ENCODE measurements at regions not wholly inside any gene's neighbourhood (a gene's known extent, or its start where the extent isn't known, plus 50 kb on each side); places are given as distances from the start of the nearest gene placed in this dataset.

DNA sequence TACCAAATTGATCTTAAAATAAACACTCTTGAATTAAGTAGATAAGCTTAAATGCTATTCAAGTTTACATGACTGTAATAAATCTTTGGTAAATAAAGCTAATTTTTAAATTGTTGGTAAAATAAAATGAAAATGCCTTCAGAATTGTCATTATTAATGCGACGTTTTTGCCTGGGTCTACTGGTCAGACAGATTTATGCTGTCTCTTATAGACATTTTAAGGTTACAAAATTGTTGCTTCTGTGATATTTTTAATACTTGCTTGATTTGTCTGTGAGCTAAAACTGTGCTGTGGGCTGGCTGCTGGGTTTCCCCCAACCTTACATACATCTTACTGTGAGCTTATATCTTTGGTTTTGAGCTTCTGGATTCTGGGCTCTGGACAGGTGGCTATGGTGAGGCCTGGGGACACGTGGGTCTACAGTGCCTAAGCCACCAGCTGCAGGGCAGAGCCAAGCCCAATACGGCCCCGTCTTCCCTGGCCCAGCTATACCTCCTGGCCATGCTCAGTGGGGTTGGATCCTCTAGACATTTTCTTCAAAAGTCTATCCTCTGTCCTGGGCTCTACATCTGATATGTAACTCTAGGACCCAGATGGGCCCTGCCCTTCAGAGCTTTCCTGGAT is 81.4 kb downstream of the ETS2 start:
- Mint-ChIP-seq H3K4me3 (ENCODE audit: unreplicated experiment) (no peak overlapping the region), H3K27me3 (ENCODE audit: unreplicated experiment) (no peaks in the 10 kb centered on the region), H3K27ac (ENCODE audit: unreplicated experiment) (no peak overlapping the region), H3K36me3 (ENCODE audit: low read depth, unreplicated experiment) (no peaks in the 10 kb centered on the region), H3K4me1 (ENCODE audit: unreplicated experiment) (no peaks in the 10 kb centered on the region), H3K9me3 (ENCODE audit: unreplicated experiment) (no peaks in the 10 kb centered on the region)
- no peak for DNase-seq (ENCODE audit: low spot score)
- TF ChIP-seq, protein P1, sequence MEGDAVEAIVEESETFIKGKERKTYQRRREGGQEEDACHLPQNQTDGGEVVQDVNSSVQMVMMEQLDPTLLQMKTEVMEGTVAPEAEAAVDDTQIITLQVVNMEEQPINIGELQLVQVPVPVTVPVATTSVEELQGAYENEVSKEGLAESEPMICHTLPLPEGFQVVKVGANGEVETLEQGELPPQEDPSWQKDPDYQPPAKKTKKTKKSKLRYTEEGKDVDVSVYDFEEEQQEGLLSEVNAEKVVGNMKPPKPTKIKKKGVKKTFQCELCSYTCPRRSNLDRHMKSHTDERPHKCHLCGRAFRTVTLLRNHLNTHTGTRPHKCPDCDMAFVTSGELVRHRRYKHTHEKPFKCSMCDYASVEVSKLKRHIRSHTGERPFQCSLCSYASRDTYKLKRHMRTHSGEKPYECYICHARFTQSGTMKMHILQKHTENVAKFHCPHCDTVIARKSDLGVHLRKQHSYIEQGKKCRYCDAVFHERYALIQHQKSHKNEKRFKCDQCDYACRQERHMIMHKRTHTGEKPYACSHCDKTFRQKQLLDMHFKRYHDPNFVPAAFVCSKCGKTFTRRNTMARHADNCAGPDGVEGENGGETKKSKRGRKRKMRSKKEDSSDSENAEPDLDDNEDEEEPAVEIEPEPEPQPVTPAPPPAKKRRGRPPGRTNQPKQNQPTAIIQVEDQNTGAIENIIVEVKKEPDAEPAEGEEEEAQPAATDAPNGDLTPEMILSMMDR (IDR thresholded peaks at IDR 0.05; ENCODE audit: unreplicated experiment): no peak

DNA sequence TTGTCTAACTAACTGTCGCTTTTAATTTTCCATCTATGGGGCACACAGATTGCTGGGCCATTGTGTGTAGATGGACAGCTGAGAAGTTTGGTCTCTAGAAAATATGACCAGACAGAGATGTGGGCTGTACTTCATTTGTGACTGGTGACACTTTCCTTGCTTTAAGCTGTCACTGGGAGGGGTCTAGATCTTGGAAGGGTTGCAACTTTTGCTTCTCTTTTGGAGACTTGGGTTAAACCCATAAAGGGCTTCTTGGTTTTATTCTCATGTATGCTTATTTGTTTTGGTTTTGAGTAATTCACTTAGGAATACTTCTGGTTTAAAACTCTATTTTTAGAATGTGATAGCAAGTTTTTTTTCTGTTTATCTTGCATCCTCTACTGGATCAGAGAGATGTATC is 80.2 kb downstream of the ETS2 start:
- Mint-ChIP-seq H3K9me3 (ENCODE audit: unreplicated experiment) (no peaks in the 10 kb centered on the region), H3K4me1 (ENCODE audit: unreplicated experiment) (no peaks in the 10 kb centered on the region), H3K27ac (ENCODE audit: unreplicated experiment) (no peak overlapping the region), H3K36me3 (ENCODE audit: low read depth, unreplicated experiment) (no peaks in the 10 kb centered on the region), H3K4me3 (ENCODE audit: unreplicated experiment) (no peak overlapping the region), H3K27me3 (ENCODE audit: unreplicated experiment) (no peaks in the 10 kb centered on the region)
- TF ChIP-seq, protein P1 (IDR thresholded peaks at IDR 0.05; ENCODE audit: unreplicated experiment): no peak
- DNase-seq (ENCODE audit: low spot score): no peak

DNA sequence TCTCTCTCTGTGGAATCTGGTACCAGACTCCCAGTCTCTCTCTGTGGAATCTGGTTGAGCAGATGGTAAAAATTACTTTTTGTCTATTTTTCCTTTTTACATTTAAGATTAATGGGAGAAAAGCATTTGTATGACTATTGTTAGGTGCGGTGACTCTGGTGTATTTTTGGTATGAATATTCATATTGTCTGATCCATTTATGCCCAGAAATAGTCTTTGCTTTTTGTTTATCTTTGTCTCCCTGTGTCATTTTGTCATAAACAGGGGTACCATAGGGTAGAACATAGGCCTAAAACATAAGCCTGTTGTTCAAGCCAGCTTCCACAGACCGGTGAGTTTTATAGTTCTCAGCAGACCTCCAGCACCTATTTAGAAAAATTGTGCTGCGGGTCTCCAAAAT is 78.7 kb downstream of the ETS2 start:
- no peak for DNase-seq (ENCODE audit: low spot score)
- no peaks in the 10 kb centered on the region for H3K4me1 Mint-ChIP-seq (ENCODE audit: unreplicated experiment)
- TF ChIP-seq, protein P1 (IDR thresholded peaks at IDR 0.05; ENCODE audit: unreplicated experiment): no peak
- no peaks in the 10 kb centered on the region for H3K36me3 Mint-ChIP-seq (ENCODE audit: low read depth, unreplicated experiment)
- H3K27ac Mint-ChIP-seq (ENCODE audit: unreplicated experiment): no peak overlapping the region
- H3K4me3 Mint-ChIP-seq (ENCODE audit: unreplicated experiment): no peak overlapping the region
- H3K27me3 Mint-ChIP-seq (ENCODE audit: unreplicated experiment): no peaks in the 10 kb centered on the region
- no peaks in the 10 kb centered on the region for H3K9me3 Mint-ChIP-seq (ENCODE audit: unreplicated experiment)

DNA sequence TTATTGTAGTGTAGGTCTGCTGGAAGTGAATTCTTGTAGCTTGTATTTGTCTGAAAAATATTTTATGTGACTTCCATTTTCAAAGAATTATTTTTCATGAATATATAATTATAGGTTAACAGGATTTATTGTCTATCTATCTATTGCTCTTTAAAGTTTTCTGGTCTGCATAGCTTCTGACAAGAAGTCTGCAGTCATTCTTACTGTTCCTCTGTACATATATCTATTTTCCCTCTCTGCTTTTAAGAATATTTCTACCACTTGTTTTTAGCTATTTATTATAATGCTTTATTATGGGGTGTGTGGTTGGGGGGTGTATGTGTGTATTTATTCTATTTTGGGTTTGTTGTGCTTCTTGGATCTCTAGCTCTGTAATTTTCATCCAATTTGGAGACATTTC is 77.4 kb downstream of the ETS2 start:
- Mint-ChIP-seq H3K4me1 (ENCODE audit: unreplicated experiment) (no peaks in the 10 kb centered on the region), H3K27me3 (ENCODE audit: unreplicated experiment) (no peaks in the 10 kb centered on the region), H3K9me3 (ENCODE audit: unreplicated experiment) (no peaks in the 10 kb centered on the region), H3K36me3 (ENCODE audit: low read depth, unreplicated experiment) (no peaks in the 10 kb centered on the region), H3K27ac (ENCODE audit: unreplicated experiment) (no peak overlapping the region), H3K4me3 (ENCODE audit: unreplicated experiment) (no peak overlapping the region)
- TF ChIP-seq, protein P1 (IDR thresholded peaks at IDR 0.05; ENCODE audit: unreplicated experiment): no peak
- DNase-seq (ENCODE audit: low spot score): no peak

DNA sequence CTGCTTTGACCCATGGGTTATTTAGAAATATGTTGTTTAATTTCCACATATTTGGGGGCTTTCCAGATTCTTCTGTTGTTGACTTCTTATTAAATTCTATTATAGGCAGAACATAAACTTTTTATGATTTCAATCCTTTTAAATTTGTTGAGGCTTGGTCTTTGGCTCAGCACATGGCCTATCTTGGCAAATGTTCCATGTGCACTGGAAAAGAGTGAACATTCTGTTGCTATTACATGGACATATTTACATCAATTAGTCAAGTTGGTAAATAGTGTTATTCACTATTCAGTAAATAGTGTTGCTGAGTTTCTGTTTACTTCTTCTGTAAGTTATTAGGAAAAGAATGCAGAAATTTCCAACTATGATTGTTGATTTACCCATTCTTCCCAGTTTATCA is 75.4 kb downstream of the ETS2 start:
- H3K4me3 Mint-ChIP-seq (ENCODE audit: unreplicated experiment): no peak overlapping the region
- H3K4me1 Mint-ChIP-seq (ENCODE audit: unreplicated experiment): no peaks in the 10 kb centered on the region
- DNase-seq (ENCODE audit: low spot score): no peak
- no peaks in the 10 kb centered on the region for H3K36me3 Mint-ChIP-seq (ENCODE audit: low read depth, unreplicated experiment)
- H3K27me3 Mint-ChIP-seq (ENCODE audit: unreplicated experiment): no peaks in the 10 kb centered on the region
- H3K9me3 Mint-ChIP-seq (ENCODE audit: unreplicated experiment): peaks cover 4% of the 10 kb centered on the region
- no peak overlapping the region for H3K27ac Mint-ChIP-seq (ENCODE audit: unreplicated experiment)
- TF ChIP-seq, protein P1 (IDR thresholded peaks at IDR 0.05; ENCODE audit: unreplicated experiment): no peak
